ENCODE measurements at regions not wholly inside any gene's neighbourhood (a gene's known extent, or its start where the extent isn't known, plus 50 kb on each side); places are given as distances from the start of the nearest gene placed in this dataset.

DNA sequence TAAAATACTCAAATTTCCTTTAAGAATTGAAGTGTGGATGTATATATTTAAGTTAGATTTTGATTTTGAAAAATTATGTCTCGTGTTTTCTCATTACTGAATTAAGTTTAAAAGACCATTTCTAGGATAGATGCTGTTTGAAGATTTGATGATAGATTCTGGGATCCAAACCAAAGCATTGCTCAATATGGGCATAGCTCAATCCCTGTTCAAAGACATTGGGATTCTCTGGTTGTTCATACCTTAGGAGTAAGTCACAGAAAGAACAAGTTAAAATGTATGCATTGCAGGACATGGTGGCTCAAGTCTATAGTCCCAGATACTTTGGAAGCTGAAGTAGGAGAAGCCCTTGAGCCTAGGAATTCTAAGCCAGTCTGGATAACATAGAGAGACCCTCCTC is 622.3 kb downstream of the ADCYAP1 start:
- DNase-seq (ENCODE audit: low read depth), result no peak
- TF ChIP-seq, protein P1, sequence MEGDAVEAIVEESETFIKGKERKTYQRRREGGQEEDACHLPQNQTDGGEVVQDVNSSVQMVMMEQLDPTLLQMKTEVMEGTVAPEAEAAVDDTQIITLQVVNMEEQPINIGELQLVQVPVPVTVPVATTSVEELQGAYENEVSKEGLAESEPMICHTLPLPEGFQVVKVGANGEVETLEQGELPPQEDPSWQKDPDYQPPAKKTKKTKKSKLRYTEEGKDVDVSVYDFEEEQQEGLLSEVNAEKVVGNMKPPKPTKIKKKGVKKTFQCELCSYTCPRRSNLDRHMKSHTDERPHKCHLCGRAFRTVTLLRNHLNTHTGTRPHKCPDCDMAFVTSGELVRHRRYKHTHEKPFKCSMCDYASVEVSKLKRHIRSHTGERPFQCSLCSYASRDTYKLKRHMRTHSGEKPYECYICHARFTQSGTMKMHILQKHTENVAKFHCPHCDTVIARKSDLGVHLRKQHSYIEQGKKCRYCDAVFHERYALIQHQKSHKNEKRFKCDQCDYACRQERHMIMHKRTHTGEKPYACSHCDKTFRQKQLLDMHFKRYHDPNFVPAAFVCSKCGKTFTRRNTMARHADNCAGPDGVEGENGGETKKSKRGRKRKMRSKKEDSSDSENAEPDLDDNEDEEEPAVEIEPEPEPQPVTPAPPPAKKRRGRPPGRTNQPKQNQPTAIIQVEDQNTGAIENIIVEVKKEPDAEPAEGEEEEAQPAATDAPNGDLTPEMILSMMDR (IDR thresholded peaks at IDR 0.05; ENCODE audit: insufficient read depth, low read depth, low read length), result no peak
- CTCF ChIA-PET, result no interaction called here
- H3K36me3 ChIP-seq (ENCODE audit: control insufficient read depth, insufficient read depth, low read length), result no peaks in the 10 kb centered on the region
- POLR2A ChIA-PET, result no interaction called here
- no peak overlapping the region for H3K4me3 ChIP-seq (ENCODE audit: low read depth, low read length)
- no peaks in the 10 kb centered on the region for H3K27me3 ChIP-seq (ENCODE audit: control insufficient read depth, insufficient read depth, low read length)

DNA sequence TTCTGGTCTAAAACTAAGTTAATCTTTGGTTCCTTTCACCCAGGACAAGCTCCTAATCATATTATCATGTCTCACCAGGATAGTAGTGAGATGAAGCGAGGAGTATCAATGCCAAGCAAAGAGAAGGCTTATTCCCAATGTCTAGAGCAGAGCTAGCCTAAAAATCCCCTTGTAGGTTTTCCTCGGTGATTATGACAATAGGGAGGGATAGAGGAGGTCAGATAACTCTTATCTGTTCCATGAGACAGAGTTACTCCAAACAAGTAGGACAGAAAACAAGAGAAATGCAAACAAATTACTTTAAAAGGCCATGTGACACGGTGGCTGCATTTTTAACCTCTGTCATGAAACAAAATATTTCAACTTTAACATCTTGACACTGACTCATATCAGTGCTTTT is 623.1 kb downstream of the ADCYAP1 start:
- TF ChIP-seq, protein P1 (IDR thresholded peaks at IDR 0.05; ENCODE audit: insufficient read depth, low read depth, low read length), result no peak
- H3K4me3 ChIP-seq (ENCODE audit: low read depth, low read length), result no peak overlapping the region
- POLR2A ChIA-PET, result no interaction called here
- H3K27me3 ChIP-seq (ENCODE audit: control insufficient read depth, insufficient read depth, low read length), result no peaks in the 10 kb centered on the region
- CTCF ChIA-PET, result no interaction called here
- H3K36me3 ChIP-seq (ENCODE audit: control insufficient read depth, insufficient read depth, low read length), result no peaks in the 10 kb centered on the region
- DNase-seq (ENCODE audit: low read depth), result no peak

DNA sequence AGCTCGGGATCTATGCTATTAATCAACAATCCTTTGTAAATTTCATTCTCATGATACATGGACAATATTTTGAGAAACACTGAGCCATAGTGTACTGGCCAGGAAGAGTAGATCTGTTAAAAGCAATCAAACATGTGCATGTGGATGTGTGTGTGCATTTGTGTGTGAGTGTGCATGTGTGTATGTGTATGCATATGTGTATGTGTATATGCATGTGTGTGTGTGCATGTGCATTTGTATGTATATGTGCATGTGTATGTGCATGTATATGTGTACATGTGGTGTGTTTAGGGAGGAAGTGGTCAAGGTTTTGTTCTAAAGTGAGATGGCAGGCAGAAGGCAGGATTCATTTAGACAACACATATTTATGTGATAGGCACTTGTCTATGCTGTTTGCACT is 623.8 kb downstream of the ADCYAP1 start:
- no peaks in the 10 kb centered on the region for H3K36me3 ChIP-seq (ENCODE audit: control insufficient read depth, insufficient read depth, low read length)
- DNase-seq (ENCODE audit: low read depth), result no peak
- H3K4me3 ChIP-seq (ENCODE audit: low read depth, low read length), result no peak overlapping the region
- TF ChIP-seq, protein P1 (IDR thresholded peaks at IDR 0.05; ENCODE audit: insufficient read depth, low read depth, low read length), result no peak
- CTCF ChIA-PET, result no interaction called here
- H3K27me3 ChIP-seq (ENCODE audit: control insufficient read depth, insufficient read depth, low read length), result no peaks in the 10 kb centered on the region
- POLR2A ChIA-PET, result no interaction called here

DNA sequence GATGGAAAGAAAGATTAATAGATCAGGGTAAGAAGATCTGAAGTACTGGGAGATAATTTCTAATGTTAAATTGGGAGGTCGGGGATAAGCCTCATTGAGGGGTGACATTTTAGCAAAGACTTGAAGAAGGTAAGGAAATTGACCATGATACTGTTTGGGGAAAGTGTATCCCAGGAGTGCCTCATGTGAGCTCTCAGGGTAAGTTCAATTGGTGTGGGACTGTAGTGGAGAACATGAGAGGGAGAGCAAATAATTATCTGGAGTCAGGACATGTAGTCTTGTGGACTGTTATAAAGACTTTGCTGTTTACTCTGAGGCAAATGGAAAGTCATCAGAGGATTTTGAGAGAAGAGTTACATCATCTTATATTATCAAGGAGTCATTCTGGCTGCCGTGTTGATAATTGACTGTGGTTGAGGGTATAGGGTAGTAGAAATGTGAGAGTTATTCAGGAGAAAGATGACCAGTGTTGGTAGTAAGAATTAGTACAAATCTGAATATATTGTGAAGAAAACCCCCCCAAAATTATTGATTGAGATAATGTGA is 624.4 kb downstream of the ADCYAP1 start:
- Histone ChIP-seq H3K36me3 (ENCODE audit: control insufficient read depth, insufficient read depth, low read length) (no peaks in the 10 kb centered on the region), H3K27me3 (ENCODE audit: control insufficient read depth, insufficient read depth, low read length) (no peaks in the 10 kb centered on the region), H3K4me3 (ENCODE audit: low read depth, low read length) (no peak overlapping the region)
- CTCF ChIA-PET, result no interaction called here
- POLR2A ChIA-PET, result no interaction called here
- no peak for DNase-seq (ENCODE audit: low read depth)
- TF ChIP-seq, protein P1 (IDR thresholded peaks at IDR 0.05; ENCODE audit: insufficient read depth, low read depth, low read length), result no peak

DNA sequence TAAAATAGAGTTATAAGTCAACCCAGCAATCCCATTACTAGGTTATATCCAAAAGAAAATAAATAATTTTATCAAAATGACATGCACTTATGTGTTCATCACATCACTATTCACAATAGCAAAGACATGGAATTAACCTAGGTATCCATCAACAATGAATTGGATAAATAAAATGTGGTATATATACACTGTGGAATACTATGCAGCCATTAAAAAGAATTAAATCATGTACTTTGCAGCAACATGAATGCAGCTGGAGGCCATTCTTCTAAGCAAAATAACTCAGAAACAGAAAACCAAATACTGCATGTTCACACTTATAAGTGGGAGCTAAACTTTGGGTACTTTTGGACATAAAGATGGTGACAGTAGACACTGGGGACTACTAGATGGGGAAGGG is 626.0 kb downstream of the ADCYAP1 start:
- H3K4me3 ChIP-seq (ENCODE audit: low read depth, low read length), result no peak overlapping the region
- TF ChIP-seq, protein P1 (IDR thresholded peaks at IDR 0.05; ENCODE audit: insufficient read depth, low read depth, low read length), result no peak
- CTCF ChIA-PET, result no interaction called here
- H3K27me3 ChIP-seq (ENCODE audit: control insufficient read depth, insufficient read depth, low read length), result no peaks in the 10 kb centered on the region
- no peaks in the 10 kb centered on the region for H3K36me3 ChIP-seq (ENCODE audit: control insufficient read depth, insufficient read depth, low read length)
- DNase-seq (ENCODE audit: low read depth), result no peak
- POLR2A ChIA-PET, result no interaction called here

Data from BJ (cell line).